H9 (cell line): ENCODE measurements at regions not wholly inside any gene's neighbourhood (a gene's known extent, or its start where the extent isn't known, plus 50 kb on each side); places are given as distances from the start of the nearest gene placed in this dataset.

ENCODE experiments used
- DNase-seq: peaks from one replicate; pipeline ENCODE4 v3.0.0-alpha.2; 2017
- H2AFZ ChIP-seq: one replicate; pipeline ENCODE4 v1.6.1; 2013; ENCODE audit warnings: mild to moderate bottlenecking, low read length, control low read depth, moderate library complexity
- H2AK5ac ChIP-seq: 2 replicates; pipeline ENCODE4 v1.6.1; 2013; ENCODE audit warnings: low read length, control low read depth, mixed read lengths; ENCODE audit not compliant: insufficient read length
- H2BK120ac ChIP-seq: one replicate; pipeline ENCODE4 v1.6.1; 2013; ENCODE audit warnings: low read depth, mild to moderate bottlenecking, low read length, control low read depth, inconsistent platforms; ENCODE audit not compliant: poor library complexity, severe bottlenecking
- H2BK12ac ChIP-seq: 2 replicates; pipeline ENCODE4 v1.6.1; 2013; ENCODE audit warnings: low read length, control low read depth, mixed read lengths, low read depth; ENCODE audit not compliant: insufficient read length
- H2BK15ac ChIP-seq: 2 replicates; pipeline ENCODE4 v1.6.1; 2013; ENCODE audit warnings: low read depth, low read length, control low read depth
- H2BK20ac ChIP-seq: one replicate; pipeline ENCODE4 v1.6.1; 2013; ENCODE audit warnings: low read depth, mild to moderate bottlenecking, low read length, control low read depth, inconsistent platforms; ENCODE audit not compliant: poor library complexity, severe bottlenecking
- H2BK5ac ChIP-seq: 2 replicates; pipeline ENCODE4 v1.6.1; 2013; ENCODE audit warnings: low read length, control low read depth, mixed read lengths; ENCODE audit not compliant: insufficient read length
- H3K14ac ChIP-seq: 2 replicates; pipeline ENCODE4 v1.6.1; 2013; ENCODE audit warnings: low read length, control low read depth; ENCODE audit not compliant: insufficient read depth
- H3K18ac ChIP-seq: 2 replicates; pipeline ENCODE4 v1.6.1; 2013; ENCODE audit warnings: low read depth, mild to moderate bottlenecking, mixed read lengths, low read length, control low read depth; ENCODE audit not compliant: insufficient read length
- H3K23ac ChIP-seq: 2 replicates; pipeline ENCODE4 v1.6.1; 2013; ENCODE audit warnings: low read length, control low read depth, mixed read lengths, low read depth; ENCODE audit not compliant: insufficient read length
- H3K23me2 ChIP-seq: 2 replicates; pipeline ENCODE4 v1.6.1; 2013; ENCODE audit warnings: low read depth, mild to moderate bottlenecking, mixed read lengths, low read length, control low read depth; ENCODE audit not compliant: insufficient read length, poor library complexity, severe bottlenecking
- H3K27ac ChIP-seq: 2 replicates; pipeline ENCODE4 v1.5.1; 2013; ENCODE audit warnings: low read length, control low read depth, mixed read lengths, low read depth; ENCODE audit not compliant: insufficient read length
- H3K27me3 ChIP-seq: 2 replicates; pipeline ENCODE4 v1.6.1; 2013; ENCODE audit warnings: low read length, control low read depth, inconsistent platforms; ENCODE audit not compliant: insufficient read depth
- H3K4ac ChIP-seq: 2 replicates; pipeline ENCODE4 v1.6.1; 2013; ENCODE audit warnings: low read depth, mild to moderate bottlenecking, control low read depth, inconsistent platforms, low read length, moderate library complexity
- H3K4me1 ChIP-seq: 2 replicates; pipeline ENCODE4 v1.6.1; 2013; ENCODE audit warnings: low read length, control low read depth, inconsistent platforms; ENCODE audit not compliant: insufficient read depth
- H3K4me2 ChIP-seq: 2 replicates; pipeline ENCODE4 v1.6.1; 2013; ENCODE audit warnings: low read length, control low read depth, mixed read lengths; ENCODE audit not compliant: insufficient read length, insufficient read depth
- H3K56ac ChIP-seq: 2 replicates; pipeline ENCODE4 v1.6.1; 2013; ENCODE audit warnings: low read depth, mild to moderate bottlenecking, mixed read lengths, low read length, control low read depth; ENCODE audit not compliant: insufficient read length
- H3K79me1 ChIP-seq: 2 replicates; pipeline ENCODE4 v1.6.1; 2013; ENCODE audit warnings: low read depth, mild to moderate bottlenecking, moderate library complexity, low read length, control low read depth, inconsistent platforms; ENCODE audit not compliant: insufficient read depth, poor library complexity, severe bottlenecking
- H3K79me2 ChIP-seq: 2 replicates; pipeline ENCODE4 v1.6.1; 2013; ENCODE audit warnings: low read length, control low read depth, inconsistent platforms; ENCODE audit not compliant: insufficient read depth
- H3K9ac ChIP-seq: 2 replicates; pipeline ENCODE4 v1.6.1; 2013; ENCODE audit warnings: low read length, control low read depth, mixed read lengths; ENCODE audit not compliant: insufficient read length; ENCODE audit errors: extremely low read depth
- H3K9me3 ChIP-seq: one replicate; pipeline ENCODE4 v1.6.1; 2013; ENCODE audit warnings: low read depth, low read length, inconsistent platforms; ENCODE audit not compliant: control insufficient read depth
- H3T11ph ChIP-seq: one replicate; pipeline ENCODE4 v1.6.1; 2013; ENCODE audit warnings: mild to moderate bottlenecking, low read length, control low read depth, inconsistent platforms
- H4K20me1 ChIP-seq: one replicate; pipeline ENCODE4 v1.6.1; 2013; ENCODE audit not compliant: control insufficient read depth, insufficient read length, insufficient read depth
- H4K5ac ChIP-seq: 2 replicates; pipeline ENCODE4 v1.6.1; 2013; ENCODE audit warnings: low read depth, mild to moderate bottlenecking, mixed read lengths, low read length, control low read depth; ENCODE audit not compliant: insufficient read length
- H4K8ac ChIP-seq: replicated peaks from 2 replicates; pipeline ENCODE4 v1.6.1; 2013; ENCODE audit warnings: low read length, control low read depth, mixed read lengths, low read depth; ENCODE audit not compliant: insufficient read length
- H4K91ac ChIP-seq: 2 replicates; pipeline ENCODE4 v1.6.1; 2013; ENCODE audit warnings: low read depth, mild to moderate bottlenecking, moderate library complexity, mixed read lengths, low read length, control low read depth; ENCODE audit not compliant: insufficient read length
- H3K27ac Mint-ChIP-seq, 3 experiments: 2 replicates in 2 of 3; 3 replicates in 1 of 3; pipeline ENCODE4 v1.8.0; 2020 to 2021; ENCODE audit warnings: mixed read lengths in 3 of 3, mild to moderate bottlenecking in 1 of 3, moderate library complexity in 1 of 3
- H3K27me3 Mint-ChIP-seq: 2 replicates; pipeline ENCODE4 v1.8.0; 2021; ENCODE audit warnings: low read depth, mild to moderate bottlenecking, moderate library complexity, mixed read lengths
- H3K36me3 Mint-ChIP-seq, 3 experiments: 2 replicates in 2 of 3; 3 replicates in 1 of 3; pipeline ENCODE4 v1.8.0; 2020 to 2021; ENCODE audit warnings: low read depth in 3 of 3, mixed read lengths in 3 of 3; ENCODE audit not compliant: insufficient read depth in 1 of 3
- H3K4me1 Mint-ChIP-seq, 2 experiments: 2 replicates each; pipeline ENCODE4 v1.8.0; 2020; ENCODE audit warnings: mixed read lengths in 2 of 2
- H3K4me3 Mint-ChIP-seq, 2 experiments: 2 replicates in 1 of 2; 3 replicates in 1 of 2; pipeline ENCODE4 v1.8.0; 2020 to 2021; ENCODE audit warnings: mild to moderate bottlenecking in 2 of 2, mixed read lengths in 2 of 2, moderate library complexity in 1 of 2
- H3K9me3 Mint-ChIP-seq, 2 experiments: 2 replicates in 1 of 2; 3 replicates in 1 of 2; pipeline ENCODE4 v1.8.0; 2020; ENCODE audit warnings: mild to moderate bottlenecking in 2 of 2, mixed read lengths in 2 of 2, moderate library complexity in 1 of 2
- WGBS: extraction: QIAGEN DNeasy Blood & Tissue Kit; methylation state at CpG from one replicate; pipeline ENCODE4 v1.1.7; 2013; ENCODE audit warnings: missing lambda C conversion rate, low lambda C conversion rate, mixed read lengths; ENCODE audit not compliant: insufficient read length; ENCODE audit errors: extremely low coverage; 5-methylcytosine and 5-hydroxymethylcytosine counted together
- TF ChIP-seq, protein P1 (sequence below): fragments of 200-600 bp; sonication (generic); conservative IDR thresholded peaks from 3 replicates; pipeline ENCODE4 v1.8.0; 2021; ENCODE audit warnings: antibody characterized with exemption, mild to moderate bottlenecking

DNA sequence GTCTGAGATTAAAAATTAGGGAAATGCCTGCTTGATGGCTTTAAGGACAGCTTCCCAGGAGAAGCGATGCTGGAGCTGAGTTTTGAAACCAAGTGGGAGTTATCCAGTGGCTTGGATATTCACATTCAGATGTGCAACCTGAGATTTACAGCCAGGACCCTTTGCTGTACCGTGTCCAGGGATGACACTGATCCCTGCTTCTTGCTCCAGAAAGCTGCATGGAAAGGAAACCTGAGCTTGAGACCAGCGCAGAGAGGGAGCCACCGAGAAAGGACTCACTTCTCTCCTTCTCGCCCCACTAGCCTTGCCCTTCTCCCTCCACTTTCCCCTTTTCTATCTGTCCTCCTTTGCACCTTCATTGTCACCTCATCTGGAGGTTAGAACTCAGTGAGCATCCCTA lies 254.5 kb upstream of the PPARGC1A start:
- H3T11ph ChIP-seq: no peak overlapping the region
- H3K79me2 ChIP-seq: no peaks in the 10 kb centered on the region
- H3K23ac ChIP-seq: no peak overlapping the region
- H3K27me3 ChIP-seq: no peaks in the 10 kb centered on the region
- Mint-ChIP-seq H3K27ac (no peak overlapping the region), H3K27me3 (no peaks in the 10 kb centered on the region; the same call in 1 of the 2 replicates), H3K36me3 (no peaks in the 10 kb centered on the region), H3K4me3 (no peak overlapping the region), H3K9me3 (no peaks in the 10 kb centered on the region), H3K4me1 (peaks cover 3 to 5% of the 10 kb centered on the region in 2 experiments; a peak in 3 of 4 replicates)
- no peak for DNase-seq
- H3K9ac ChIP-seq: no peak overlapping the region
- H2BK5ac ChIP-seq: no peak overlapping the region
- H2BK120ac ChIP-seq: no peak overlapping the region
- H2BK15ac ChIP-seq: no peak overlapping the region
- H4K8ac ChIP-seq: no peak overlapping the region
- H2AFZ ChIP-seq: no peak overlapping the region
- no peak overlapping the region for H2AK5ac ChIP-seq
- no peak overlapping the region for H4K91ac ChIP-seq
- H3K56ac ChIP-seq: no peak overlapping the region
- H3K79me1 ChIP-seq: no peaks in the 10 kb centered on the region
- no peaks in the 10 kb centered on the region for H4K20me1 ChIP-seq
- no peak overlapping the region for H3K18ac ChIP-seq
- WGBS: no CpG with 5 or more reads among the region's 5 CpGs
- H3K4me1 ChIP-seq: no peaks in the 10 kb centered on the region
- no peak overlapping the region for H3K14ac ChIP-seq
- H3K23me2 ChIP-seq: no peaks in the 10 kb centered on the region
- H3K9me3 ChIP-seq: no peaks in the 10 kb centered on the region
- H3K4ac ChIP-seq: no peak overlapping the region
- H2BK20ac ChIP-seq: no peak overlapping the region
- H3K27ac ChIP-seq: no peak overlapping the region
- H3K4me2 ChIP-seq: no peak overlapping the region
- TF ChIP-seq, protein P1, sequence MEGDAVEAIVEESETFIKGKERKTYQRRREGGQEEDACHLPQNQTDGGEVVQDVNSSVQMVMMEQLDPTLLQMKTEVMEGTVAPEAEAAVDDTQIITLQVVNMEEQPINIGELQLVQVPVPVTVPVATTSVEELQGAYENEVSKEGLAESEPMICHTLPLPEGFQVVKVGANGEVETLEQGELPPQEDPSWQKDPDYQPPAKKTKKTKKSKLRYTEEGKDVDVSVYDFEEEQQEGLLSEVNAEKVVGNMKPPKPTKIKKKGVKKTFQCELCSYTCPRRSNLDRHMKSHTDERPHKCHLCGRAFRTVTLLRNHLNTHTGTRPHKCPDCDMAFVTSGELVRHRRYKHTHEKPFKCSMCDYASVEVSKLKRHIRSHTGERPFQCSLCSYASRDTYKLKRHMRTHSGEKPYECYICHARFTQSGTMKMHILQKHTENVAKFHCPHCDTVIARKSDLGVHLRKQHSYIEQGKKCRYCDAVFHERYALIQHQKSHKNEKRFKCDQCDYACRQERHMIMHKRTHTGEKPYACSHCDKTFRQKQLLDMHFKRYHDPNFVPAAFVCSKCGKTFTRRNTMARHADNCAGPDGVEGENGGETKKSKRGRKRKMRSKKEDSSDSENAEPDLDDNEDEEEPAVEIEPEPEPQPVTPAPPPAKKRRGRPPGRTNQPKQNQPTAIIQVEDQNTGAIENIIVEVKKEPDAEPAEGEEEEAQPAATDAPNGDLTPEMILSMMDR: no peak
- no peak overlapping the region for H4K5ac ChIP-seq
- no peak overlapping the region for H2BK12ac ChIP-seq
